ENCODE measurements at regions not wholly inside any gene's neighbourhood (a gene's known extent, or its start where the extent isn't known, plus 50 kb on each side); places are given as distances from the start of the nearest gene placed in this dataset.
A peak's percentile ranks its signal among the peaks of the same experiment; 100 is the strongest.

- DNase-seq: peak in 1 of 2 donors; percentile 1
These were observed 249.2 kb upstream of the RPS6KA3 start for GRCh38 chrX:20515841-20516461.

- peak in 1 of 2 donors; percentile 21 for DNase-seq
These were observed 247.6 kb upstream of the RPS6KA3 start for GRCh38 chrX:20514358-20514757.

DNA sequence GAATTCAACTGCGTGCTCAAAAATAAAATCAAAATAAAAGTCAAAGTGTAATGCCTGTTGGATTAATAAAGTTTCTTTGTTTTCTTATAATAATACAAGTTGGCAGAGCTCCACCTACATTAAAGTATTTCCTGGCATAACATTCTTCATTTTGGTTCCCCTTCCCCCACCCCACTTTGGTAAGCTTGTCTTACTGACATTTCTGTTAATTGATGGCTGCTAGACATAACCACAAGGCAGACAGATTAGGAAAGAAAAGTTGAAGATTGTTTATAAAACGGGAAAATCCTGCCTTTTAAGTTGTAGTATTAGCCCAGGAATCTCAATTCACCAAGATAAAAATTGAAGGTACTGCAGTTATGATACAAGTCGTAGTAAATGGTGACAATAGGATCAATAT is 246.5 kb upstream of the RPS6KA3 start:
- no peak for DNase-seq

GRCh38 chrX:20511792-20512191 is 245.1 kb upstream of the RPS6KA3 start:
- DNase-seq: no peak

GRCh38 chrX:20507901-20508620 is 241.4 kb upstream of the RPS6KA3 start:
- DNase-seq: no peak

DNA sequence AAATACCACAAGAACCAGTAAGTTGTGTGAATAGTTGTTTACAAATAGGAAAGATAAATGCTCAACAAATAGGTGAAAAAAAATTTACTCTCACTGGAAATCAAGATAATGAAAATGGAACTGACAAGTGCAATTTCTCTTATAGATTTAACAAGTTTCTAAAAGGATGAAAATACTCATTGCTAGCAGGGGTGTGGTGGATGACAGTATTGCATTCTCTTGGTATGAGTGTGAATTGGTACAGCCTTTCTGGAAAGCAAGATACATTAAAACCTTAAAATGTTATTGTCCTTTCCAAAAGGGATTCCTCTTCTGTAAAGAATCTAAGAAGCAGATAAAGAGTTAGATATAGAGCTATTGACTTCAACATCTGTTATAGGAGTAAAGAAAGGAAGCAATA is 240.0 kb upstream of the RPS6KA3 start:
- DNase-seq: no peak

- DNase-seq: no peak
These were observed 234.2 kb upstream of the RPS6KA3 start for GRCh38 chrX:20500949-20501348.

DNA sequence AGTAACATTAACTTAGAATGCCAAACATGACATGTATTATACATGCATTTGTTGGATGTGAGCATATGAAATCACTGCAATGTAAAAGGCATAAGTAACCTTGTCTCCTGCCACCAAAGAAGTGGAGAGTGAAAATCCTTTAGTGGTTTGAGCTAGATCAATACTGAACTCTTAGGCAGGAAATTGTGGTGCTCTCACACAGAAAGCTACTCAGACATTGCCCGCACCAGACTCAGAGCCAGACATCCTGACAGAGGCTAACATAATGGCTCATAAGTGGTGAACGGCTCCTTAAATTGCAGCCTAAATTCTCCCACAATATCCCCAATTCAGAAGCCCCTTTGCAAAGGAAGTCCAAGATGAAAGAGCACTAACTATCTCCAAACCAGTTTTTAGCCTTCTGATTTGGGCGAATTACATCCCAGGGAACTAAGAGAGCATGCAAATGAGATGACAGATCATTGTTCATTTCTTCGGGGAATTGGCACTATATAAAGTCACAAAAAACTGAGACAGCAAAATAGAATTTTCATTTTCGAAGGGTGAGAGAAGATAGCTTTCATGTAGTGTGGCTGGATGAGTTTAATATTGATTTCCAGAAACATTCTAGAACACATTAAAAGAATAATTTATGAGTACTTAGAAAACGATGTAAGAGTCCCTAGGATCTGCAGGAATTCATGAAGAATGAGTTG is 233.6 kb upstream of the RPS6KA3 start:
- peak in 1 of 2 donors; percentile 17 for DNase-seq

- no peak for DNase-seq
These were observed 233.1 kb upstream of the RPS6KA3 start for GRCh38 chrX:20499763-20500162.

DNA sequence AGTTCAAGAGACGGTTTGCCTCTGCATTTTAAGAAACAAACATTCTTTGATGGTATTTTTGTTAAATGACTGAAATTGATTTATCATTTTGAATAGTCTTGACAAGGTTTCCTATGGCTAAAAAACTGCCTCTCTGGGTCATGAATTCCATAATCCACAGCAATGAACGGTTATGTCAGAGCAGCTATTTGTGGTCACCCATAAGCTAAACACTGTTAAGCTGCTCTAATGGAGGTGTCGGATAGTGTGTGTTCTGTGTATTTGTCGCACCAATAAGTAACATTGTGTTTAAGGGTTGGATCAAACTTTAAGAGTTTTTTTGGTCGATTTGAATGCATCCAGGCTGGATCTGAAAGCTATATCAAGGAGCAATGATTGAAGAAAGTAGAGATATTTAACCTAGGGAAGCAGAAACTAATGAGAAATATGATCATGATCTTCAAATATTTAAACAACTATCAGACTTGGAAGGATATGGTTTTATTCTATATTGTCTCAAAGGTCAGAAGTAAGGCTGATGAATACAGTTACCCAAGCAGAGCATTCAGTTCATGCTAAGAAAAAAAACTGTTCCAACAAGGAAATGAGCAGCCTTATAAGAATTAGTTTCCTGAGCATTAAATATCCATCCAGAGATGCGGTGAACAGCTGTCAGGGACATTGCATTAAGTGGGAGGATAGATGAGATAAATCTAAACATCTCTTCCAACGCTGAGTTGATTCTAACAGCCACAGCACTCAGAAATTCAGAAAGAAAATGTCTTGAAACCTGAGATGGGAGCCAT is 232.3 kb upstream of the RPS6KA3 start:
- no peak for DNase-seq

DNA sequence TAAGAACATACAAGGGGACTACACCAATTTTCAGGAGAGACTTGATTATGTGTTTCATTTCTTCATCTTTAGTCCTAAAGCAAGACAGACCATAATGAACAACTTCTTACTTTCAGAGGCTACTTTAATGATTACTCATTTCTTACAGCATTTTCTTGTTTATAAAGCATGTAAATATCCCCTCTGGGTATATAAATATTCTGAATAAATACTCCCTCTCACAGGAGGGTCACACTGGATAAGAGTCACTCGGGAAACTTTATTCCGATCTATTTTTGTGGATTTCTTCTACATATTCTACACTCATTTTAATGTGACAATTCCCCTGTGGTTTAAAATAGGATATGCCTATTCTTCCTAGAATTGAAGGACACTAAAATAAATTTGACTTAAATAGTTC is 228.9 kb upstream of the RPS6KA3 start:
- DNase-seq: no peak

DNA sequence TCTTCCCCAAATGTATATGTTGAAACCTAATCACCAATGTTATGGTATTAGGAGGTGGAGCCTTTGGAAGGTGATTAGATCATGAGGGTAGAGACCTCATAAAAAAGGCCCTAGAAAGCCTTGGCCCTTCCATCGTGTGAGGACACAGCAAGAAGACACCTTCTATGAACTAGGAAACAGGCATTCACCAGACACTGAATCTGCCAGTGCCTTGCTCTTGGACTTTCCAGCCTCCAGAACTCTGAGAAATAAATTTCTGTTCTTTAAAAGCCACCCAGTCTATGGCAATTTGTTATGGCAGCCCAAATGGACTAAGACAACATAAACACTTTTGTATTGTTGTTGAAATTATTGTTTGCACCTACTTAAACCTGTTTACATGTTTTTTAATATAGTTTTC is 221.8 kb upstream of the RPS6KA3 start:
- DNase-seq: no peak

- DNase-seq: no peak
These were observed 220.5 kb upstream of the RPS6KA3 start for GRCh38 chrX:20487227-20487626.

- no peak for DNase-seq
These were observed 214.9 kb upstream of the RPS6KA3 start for GRCh38 chrX:20481632-20482031.

- DNase-seq: no peak
These were observed 213.2 kb upstream of the RPS6KA3 start for GRCh38 chrX:20479896-20480295.

GRCh38 chrX:20479048-20479447 is 212.3 kb upstream of the RPS6KA3 start:
- no peak for DNase-seq

GRCh38 chrX:20477836-20478524 is 211.3 kb upstream of the RPS6KA3 start:
- no peak for DNase-seq

DNA sequence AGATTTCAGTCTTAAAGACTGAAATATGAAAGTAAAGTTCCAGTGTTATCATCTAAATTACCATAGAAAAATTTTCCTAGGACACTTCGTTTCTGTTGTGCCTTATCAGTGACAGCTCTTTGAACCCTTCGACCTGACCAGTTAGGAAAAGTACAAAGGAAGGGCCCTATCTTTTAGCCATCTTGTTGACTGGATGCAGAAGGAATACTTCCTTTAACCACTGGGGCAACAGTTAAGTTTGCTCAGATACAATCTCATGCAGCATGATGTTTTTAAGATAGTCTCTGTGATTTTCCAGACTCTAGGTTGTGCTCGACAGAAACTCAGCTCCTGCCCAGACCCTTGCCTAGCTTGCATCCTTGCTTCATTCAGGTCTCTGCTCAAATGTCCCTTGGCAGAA is 210.5 kb upstream of the RPS6KA3 start:
- DNase-seq: no peak

DNA sequence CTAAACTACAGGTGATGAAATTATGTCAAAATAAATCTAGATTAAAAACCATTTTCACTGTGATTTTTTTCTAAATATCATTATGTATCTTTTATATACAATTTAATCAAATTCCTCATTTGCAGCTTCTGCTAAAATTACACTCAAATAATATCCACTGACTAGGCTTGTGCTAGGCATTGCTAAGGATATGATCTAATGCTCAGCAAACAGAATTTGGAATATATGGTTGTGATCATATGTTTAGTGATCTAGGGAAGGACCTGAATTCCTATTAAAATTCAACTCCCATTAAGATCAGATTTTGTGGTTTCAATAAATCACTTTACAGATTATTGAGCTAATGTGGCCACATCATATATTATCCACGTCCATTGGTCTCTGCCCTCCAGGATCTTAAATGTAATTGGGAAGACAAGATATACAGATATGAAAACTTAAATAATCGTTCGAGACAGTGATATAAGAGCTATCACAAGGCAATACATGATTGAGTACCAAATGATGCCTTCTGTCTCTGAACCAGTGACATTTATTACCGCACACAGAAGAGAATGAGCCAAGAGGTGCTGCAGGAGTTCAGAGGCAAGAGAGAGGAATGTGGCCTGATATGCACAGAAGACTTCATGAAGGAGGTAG is 206.0 kb upstream of the RPS6KA3 start:
- no peak for DNase-seq

GRCh38 chrX:20472148-20472547 is 205.4 kb upstream of the RPS6KA3 start:
- DNase-seq: no peak

DNA sequence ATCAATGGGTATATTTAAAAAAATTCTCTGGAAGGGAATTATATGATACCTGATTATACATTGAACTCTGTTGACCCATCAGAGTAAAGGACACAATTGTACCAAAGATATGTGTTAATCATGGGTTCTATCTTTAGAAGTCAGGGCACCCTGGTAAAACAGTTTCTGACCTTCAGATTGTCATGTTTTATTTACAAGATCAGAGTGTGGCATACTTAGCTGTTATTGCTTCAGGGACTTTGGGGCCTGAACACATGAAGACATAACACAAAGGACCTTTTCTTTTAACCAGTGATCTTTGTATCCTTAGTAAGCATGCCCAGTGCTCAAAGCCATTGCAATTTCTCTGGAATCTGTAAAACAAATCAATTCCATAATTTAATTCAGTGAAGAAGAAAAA is 204.8 kb upstream of the RPS6KA3 start:
- no peak for DNase-seq

Data from CD4-positive, alpha-beta T cell treated with Interleukin-4 for 1 hour (primary cell).